ENCODE measurements at regions not wholly inside any gene's neighbourhood (a gene's known extent, or its start where the extent isn't known, plus 50 kb on each side); places are given as distances from the start of the nearest gene placed in this dataset.

GRCh38 chr1:67584938-67585337 is 100.1 kb upstream of the GADD45A start:
- intact Hi-C loops (cut with micrococcal nuclease), result no loop called here
- Mint-ChIP-seq H3K4me1 (ENCODE audit: insufficient read depth, unreplicated experiment) (peaks cover under 1% of the 10 kb centered on the region), H3K27me3 (ENCODE audit: insufficient read depth, unreplicated experiment) (no peaks in the 10 kb centered on the region), H3K9me3 (ENCODE audit: unreplicated experiment) (no peaks in the 10 kb centered on the region), H3K4me3 (ENCODE audit: unreplicated experiment) (no peak overlapping the region), H3K36me3 (ENCODE audit: insufficient read depth, unreplicated experiment) (no peaks in the 10 kb centered on the region), H3K27ac (ENCODE audit: low read depth, unreplicated experiment) (no peak overlapping the region)
- DNase-seq (ENCODE audit: unreplicated experiment), result no peak
- no peak for TF ChIP-seq CTCF (IDR thresholded peaks at IDR 0.05; ENCODE audit: unreplicated experiment)
- ChIA-PET POLR2A (interaction anchor here (1.8 kb wide), 1 partner anchor 33 kb away, joined by 5 read pairs; no protein-coding TSS in a partner anchor), CTCF (interaction anchor here (0.6 to 1.1 kb wide), 6 partner anchors 10 to 175 kb away, joined by 3 to 4 read pairs (median 3); no protein-coding TSS in a partner anchor)
- BruUV-seq (replicated peaks), result no TSS peak

GRCh38 chr1:67586596-67586995 is 98.4 kb upstream of the GADD45A start:
- Mint-ChIP-seq H3K9me3 (ENCODE audit: unreplicated experiment) (no peaks in the 10 kb centered on the region), H3K27me3 (ENCODE audit: insufficient read depth, unreplicated experiment) (no peaks in the 10 kb centered on the region), H3K4me3 (ENCODE audit: unreplicated experiment) (no peak overlapping the region), H3K4me1 (ENCODE audit: insufficient read depth, unreplicated experiment) (no peaks in the 10 kb centered on the region), H3K27ac (ENCODE audit: low read depth, unreplicated experiment) (no peak overlapping the region), H3K36me3 (ENCODE audit: insufficient read depth, unreplicated experiment) (no peaks in the 10 kb centered on the region)
- no peak for DNase-seq (ENCODE audit: unreplicated experiment)
- POLR2A ChIA-PET, result interaction anchor here (1.8 kb wide), 1 partner anchor 32 kb away, joined by 5 read pairs; no protein-coding TSS in a partner anchor
- CTCF ChIA-PET, result no interaction called here
- intact Hi-C loops (cut with micrococcal nuclease), result no loop called here
- BruUV-seq (replicated peaks), result no TSS peak
- TF ChIP-seq CTCF (IDR thresholded peaks at IDR 0.05; ENCODE audit: unreplicated experiment), result no peak

GRCh38 chr1:67588178-67588855 is 96.7 kb upstream of the GADD45A start:
- BruUV-seq (replicated peaks), result no TSS peak
- Mint-ChIP-seq H3K4me3 (ENCODE audit: unreplicated experiment) (no peak overlapping the region), H3K36me3 (ENCODE audit: insufficient read depth, unreplicated experiment) (no peaks in the 10 kb centered on the region), H3K4me1 (ENCODE audit: insufficient read depth, unreplicated experiment) (no peaks in the 10 kb centered on the region), H3K27me3 (ENCODE audit: insufficient read depth, unreplicated experiment) (no peaks in the 10 kb centered on the region), H3K9me3 (ENCODE audit: unreplicated experiment) (no peaks in the 10 kb centered on the region), H3K27ac (ENCODE audit: low read depth, unreplicated experiment) (no peak overlapping the region)
- no peak for DNase-seq (ENCODE audit: unreplicated experiment)
- POLR2A ChIA-PET, result no interaction called here
- TF ChIP-seq CTCF (IDR thresholded peaks at IDR 0.05; ENCODE audit: unreplicated experiment), result no peak
- intact Hi-C loops (cut with micrococcal nuclease), result no loop called here
- CTCF ChIA-PET, result interaction anchor here (0.6 kb wide), 1 partner anchor 172 kb away, joined by 3 read pairs; no protein-coding TSS in a partner anchor

GRCh38 chr1:67589519-67590233 is 95.3 kb upstream of the GADD45A start:
- intact Hi-C loops (cut with micrococcal nuclease), result no loop called here

More at GRCh38 chr1:67589519-67590233, 95.3 kb upstream of the GADD45A start:
- Mint-ChIP-seq H3K27ac (ENCODE audit: low read depth, unreplicated experiment) (no peak overlapping the region), H3K27me3 (ENCODE audit: insufficient read depth, unreplicated experiment) (no peaks in the 10 kb centered on the region), H3K9me3 (ENCODE audit: unreplicated experiment) (no peaks in the 10 kb centered on the region), H3K4me3 (ENCODE audit: unreplicated experiment) (no peak overlapping the region), H3K36me3 (ENCODE audit: insufficient read depth, unreplicated experiment) (no peaks in the 10 kb centered on the region), H3K4me1 (ENCODE audit: insufficient read depth, unreplicated experiment) (no peaks in the 10 kb centered on the region)
- TF ChIP-seq CTCF (IDR thresholded peaks at IDR 0.05; ENCODE audit: unreplicated experiment), result no peak
- ChIA-PET POLR2A (no interaction called here), CTCF (no interaction called here)
- no peak for DNase-seq (ENCODE audit: unreplicated experiment)
- BruUV-seq (replicated peaks), result no TSS peak

Measured in MCF 10A (cell line).